ENCODE measurements at regions not wholly inside any gene's neighbourhood (a gene's known extent, or its start where the extent isn't known, plus 50 kb on each side); places are given as distances from the start of the nearest gene placed in this dataset.
"Not testable (repeated sequence)": the region's sequence is repeated elsewhere in the genome, so short reads cannot be mapped to it uniquely, and the experiment has no call there.

GRCh38 chr1:213783893-213784292 is 203.9 kb upstream of the PROX1 start:
- Histone ChIP-seq H3K9me3 (replicated peaks) (no peaks in the 10 kb centered on the region), H3K27me3 (replicated peaks) (no peaks in the 10 kb centered on the region), H3K4me1 (replicated peaks) (no peaks in the 10 kb centered on the region), H3K36me3 (no peaks in the 10 kb centered on the region), H3K4me3 (no peak overlapping the region), H3K27ac (no peak overlapping the region)
- DNase-seq (ENCODE audit: low read depth in 1 of 2, low spot score in 2 of 2): no peak

GRCh38 chr1:213786683-213787082 is 201.1 kb upstream of the PROX1 start:
- Histone ChIP-seq H3K4me3 (no peak overlapping the region), H3K36me3 (no peaks in the 10 kb centered on the region), H3K9me3 (replicated peaks) (no peaks in the 10 kb centered on the region), H3K27ac (no peak overlapping the region), H3K27me3 (replicated peaks) (no peaks in the 10 kb centered on the region), H3K4me1 (replicated peaks) (no peaks in the 10 kb centered on the region)
- no peak for DNase-seq (ENCODE audit: low read depth in 1 of 2, low spot score in 2 of 2)

- Histone ChIP-seq H3K36me3 (no peaks in the 10 kb centered on the region), H3K27me3 (replicated peaks) (no peaks in the 10 kb centered on the region), H3K27ac (no peak overlapping the region), H3K9me3 (replicated peaks) (no peaks in the 10 kb centered on the region), H3K4me3 (no peak overlapping the region), H3K4me1 (replicated peaks) (no peaks in the 10 kb centered on the region)
- no peak for DNase-seq (ENCODE audit: low read depth in 1 of 2, low spot score in 2 of 2)
Measured at GRCh38 chr1:213790565-213790964, 197.2 kb upstream of the PROX1 start.

- no peak overlapping the region for H3K4me3 ChIP-seq
- no peak overlapping the region for H3K27ac ChIP-seq
- no peaks in the 10 kb centered on the region for H3K27me3 ChIP-seq (replicated peaks)
- no peaks in the 10 kb centered on the region for H3K4me1 ChIP-seq (replicated peaks)
- DNase-seq (ENCODE audit: low read depth in 1 of 2, low spot score in 2 of 2): no peak
- no peaks in the 10 kb centered on the region for H3K9me3 ChIP-seq (replicated peaks)
- no peaks in the 10 kb centered on the region for H3K36me3 ChIP-seq
Measured at GRCh38 chr1:213793482-213794067, 194.2 kb upstream of the PROX1 start.

- no peaks in the 10 kb centered on the region for H3K9me3 ChIP-seq (replicated peaks)
- no peak for DNase-seq (ENCODE audit: low read depth in 1 of 2, low spot score in 2 of 2)
- H3K27me3 ChIP-seq (replicated peaks): no peaks in the 10 kb centered on the region
- no peak overlapping the region for H3K27ac ChIP-seq
- no peak overlapping the region for H3K4me3 ChIP-seq
- no peaks in the 10 kb centered on the region for H3K36me3 ChIP-seq
- H3K4me1 ChIP-seq (replicated peaks): no peaks in the 10 kb centered on the region
Measured at GRCh38 chr1:213796525-213796924, 191.2 kb upstream of the PROX1 start.

- H3K4me1 ChIP-seq (replicated peaks); H3K27ac ChIP-seq; H3K9me3 ChIP-seq (replicated peaks); H3K36me3 ChIP-seq; H3K27me3 ChIP-seq (replicated peaks); DNase-seq (ENCODE audit: low read depth in 1 of 2, low spot score in 2 of 2); H3K4me3 ChIP-seq: not testable (repeated sequence)
Measured at GRCh38 chr1:213808288-213808687, 179.5 kb upstream of the PROX1 start.

- H3K27ac ChIP-seq: no peak overlapping the region
- H3K4me3 ChIP-seq: no peak overlapping the region
- H3K27me3 ChIP-seq (replicated peaks): peaks cover 7% of the 10 kb centered on the region; the same call in 1 of the 2 replicates
- no peaks in the 10 kb centered on the region for H3K9me3 ChIP-seq (replicated peaks)
- H3K4me1 ChIP-seq (replicated peaks): no peaks in the 10 kb centered on the region
- DNase-seq (ENCODE audit: low read depth in 1 of 2, low spot score in 2 of 2): no peak
- H3K36me3 ChIP-seq: no peaks in the 10 kb centered on the region
Measured at GRCh38 chr1:213817156-213817555, 170.6 kb upstream of the PROX1 start.

GRCh38 chr1:213820362-213821149 is 167.2 kb upstream of the PROX1 start:
- no peak overlapping the region for H3K27ac ChIP-seq
- no peaks in the 10 kb centered on the region for H3K4me1 ChIP-seq (replicated peaks)
- DNase-seq (ENCODE audit: low read depth in 1 of 2, low spot score in 2 of 2): no peak
- H3K4me3 ChIP-seq: no peak overlapping the region
- H3K9me3 ChIP-seq (replicated peaks): no peaks in the 10 kb centered on the region
- H3K36me3 ChIP-seq: no peaks in the 10 kb centered on the region
- peaks cover 7% of the 10 kb centered on the region; the same call in 1 of the 2 replicates for H3K27me3 ChIP-seq (replicated peaks)

- Histone ChIP-seq H3K27me3 (replicated peaks) (peaks cover 7% of the 10 kb centered on the region; the same call in 1 of the 2 replicates), H3K27ac (no peak overlapping the region)
Measured at GRCh38 chr1:213821175-213821942, 166.4 kb upstream of the PROX1 start.

GRCh38 chr1:213821943-213822334 is 165.8 kb upstream of the PROX1 start:
- Histone ChIP-seq H3K4me1 (replicated peaks) (no peaks in the 10 kb centered on the region), H3K27me3 (replicated peaks) (peaks cover 7% of the 10 kb centered on the region; the same call in 1 of the 2 replicates), H3K4me3 (no peak overlapping the region), H3K27ac (no peak overlapping the region), H3K36me3 (no peaks in the 10 kb centered on the region), H3K9me3 (replicated peaks) (no peaks in the 10 kb centered on the region)
- DNase-seq (ENCODE audit: low read depth in 1 of 2, low spot score in 2 of 2): no peak

More at GRCh38 chr1:213821175-213821942, 166.4 kb upstream of the PROX1 start:
- Histone ChIP-seq H3K9me3 (replicated peaks) (no peaks in the 10 kb centered on the region), H3K4me3 (no peak overlapping the region), H3K36me3 (no peaks in the 10 kb centered on the region), H3K4me1 (replicated peaks) (no peaks in the 10 kb centered on the region)
- DNase-seq (ENCODE audit: low read depth in 1 of 2, low spot score in 2 of 2): no peak

GRCh38 chr1:213826891-213827290 is 160.9 kb upstream of the PROX1 start:
- no peaks in the 10 kb centered on the region for H3K36me3 ChIP-seq
- H3K27me3 ChIP-seq (replicated peaks): no peaks in the 10 kb centered on the region; the same call in 1 of the 2 replicates
- H3K9me3 ChIP-seq (replicated peaks): no peaks in the 10 kb centered on the region
- H3K27ac ChIP-seq: no peak overlapping the region
- H3K4me3 ChIP-seq: no peak overlapping the region
- no peak for DNase-seq (ENCODE audit: low read depth in 1 of 2, low spot score in 2 of 2)
- no peaks in the 10 kb centered on the region for H3K4me1 ChIP-seq (replicated peaks)

GRCh38 chr1:213828867-213829266 is 158.9 kb upstream of the PROX1 start:
- H3K4me3 ChIP-seq: no peak overlapping the region
- H3K27ac ChIP-seq: no peak overlapping the region
- no peaks in the 10 kb centered on the region for H3K36me3 ChIP-seq
- no peaks in the 10 kb centered on the region; the same call in 1 of the 2 replicates for H3K27me3 ChIP-seq (replicated peaks)
- DNase-seq (ENCODE audit: low read depth in 1 of 2, low spot score in 2 of 2): no peak
- H3K4me1 ChIP-seq (replicated peaks): no peaks in the 10 kb centered on the region
- no peaks in the 10 kb centered on the region for H3K9me3 ChIP-seq (replicated peaks)

- H3K4me1 ChIP-seq (replicated peaks): no peaks in the 10 kb centered on the region
- no peaks in the 10 kb centered on the region for H3K9me3 ChIP-seq (replicated peaks)
- no peak overlapping the region for H3K27ac ChIP-seq
- DNase-seq (ENCODE audit: low read depth in 1 of 2, low spot score in 2 of 2): no peak
- H3K27me3 ChIP-seq (replicated peaks): no peaks in the 10 kb centered on the region; the same call in 1 of the 2 replicates
- no peak overlapping the region for H3K4me3 ChIP-seq
- no peaks in the 10 kb centered on the region for H3K36me3 ChIP-seq
Measured at GRCh38 chr1:213829780-213830179, 158.0 kb upstream of the PROX1 start.

GRCh38 chr1:213830371-213830770 is 157.4 kb upstream of the PROX1 start:
- no peak overlapping the region for H3K27ac ChIP-seq
- DNase-seq (ENCODE audit: low read depth in 1 of 2, low spot score in 2 of 2): no peak
- H3K4me3 ChIP-seq: no peak overlapping the region
- no peaks in the 10 kb centered on the region for H3K9me3 ChIP-seq (replicated peaks)
- no peaks in the 10 kb centered on the region; the same call in 1 of the 2 replicates for H3K27me3 ChIP-seq (replicated peaks)
- H3K4me1 ChIP-seq (replicated peaks): no peaks in the 10 kb centered on the region
- H3K36me3 ChIP-seq: no peaks in the 10 kb centered on the region
